ENCODE measurements at regions not wholly inside any gene's neighbourhood (a gene's known extent, or its start where the extent isn't known, plus 50 kb on each side); places are given as distances from the start of the nearest gene placed in this dataset.

GRCh38 chr16:6267682-6268081 is 1065.0 kb upstream of the RBFOX1 start:
- ATAC-seq (replicated peaks in 6 of 8) = no peak
- in situ Hi-C loops (cut with MboI; ENCODE audit: low pct_unique_long_range_greater_than_20kb in 2 of 9, low sequenced_read_pairs in 9 of 9, unreplicated experiment in 9 of 9) = no loop called here
- H3K27ac ChIP-seq = no peak overlapping the region
- WGBS, 10 experiments = 0 to 71% (median 36%) methylated on average over 1 to 3 of the region's 3 CpGs
- H3K4me1 ChIP-seq (replicated peaks in 1 of 2) = no peaks in the 10 kb centered on the region
- H3K4me3 ChIP-seq = no peak overlapping the region

- no peak overlapping the region for H3K4me3 ChIP-seq
- in situ Hi-C loops (cut with MboI; ENCODE audit: low pct_unique_long_range_greater_than_20kb in 2 of 9, low sequenced_read_pairs in 9 of 9, unreplicated experiment in 9 of 9) = no loop called here
- ATAC-seq (replicated peaks in 6 of 8) = no peak
- H3K4me1 ChIP-seq (replicated peaks in 1 of 2) = no peaks in the 10 kb centered on the region
- 0 to 100% (median 27%) methylated on average over 1 to 2 of the region's 2 CpGs; no CpG with 5 or more reads in 2 of the 10 experiments for WGBS, 10 experiments
- no peak overlapping the region for H3K27ac ChIP-seq
Observed at GRCh38 chr16:6266703-6267102, 1065.9 kb upstream of the RBFOX1 start.

- WGBS, 10 experiments = 0 to 100% (median 17%) methylated on average over 1 to 3 of the region's 4 CpGs; no CpG with 5 or more reads in 3 of the 10 experiments
- no peak overlapping the region for H3K27ac ChIP-seq
- H3K4me1 ChIP-seq (replicated peaks in 1 of 2) = no peaks in the 10 kb centered on the region
- peak in 2 of 8 experiments; percentile 45 to 52 for ATAC-seq (replicated peaks in 6 of 8)
- in situ Hi-C loops (cut with MboI; ENCODE audit: low pct_unique_long_range_greater_than_20kb in 2 of 9, low sequenced_read_pairs in 9 of 9, unreplicated experiment in 9 of 9) = no loop called here
- H3K4me3 ChIP-seq = no peak overlapping the region
Observed at GRCh38 chr16:6265968-6266367, 1066.7 kb upstream of the RBFOX1 start.

- no peak overlapping the region for H3K4me3 ChIP-seq
- H3K4me1 ChIP-seq (replicated peaks in 1 of 2) = no peaks in the 10 kb centered on the region
- 17 to 95% (median 39%) methylated on average over 1 to 3 of the region's 3 CpGs; no CpG with 5 or more reads in 1 of the 10 experiments for WGBS, 10 experiments
- H3K27ac ChIP-seq = no peak overlapping the region
- in situ Hi-C loops (cut with MboI; ENCODE audit: low pct_unique_long_range_greater_than_20kb in 2 of 9, low sequenced_read_pairs in 9 of 9, unreplicated experiment in 9 of 9) = no loop called here
- ATAC-seq (replicated peaks in 6 of 8) = no peak
Observed at GRCh38 chr16:6258056-6258455, 1074.6 kb upstream of the RBFOX1 start.

- no peak overlapping the region for H3K27ac ChIP-seq
- 0 to 100% (median 52%) methylated on average over 1 to 4 of the region's 4 CpGs for WGBS, 10 experiments
- ATAC-seq (replicated peaks in 6 of 8) = peak in 2 of 8 experiments; percentile 77 to 84
- peaks cover 0 to 6% of the 10 kb centered on the region in 2 donors for H3K4me1 ChIP-seq (replicated peaks in 1 of 2)
- H3K4me3 ChIP-seq = no peak overlapping the region
- in situ Hi-C loops (cut with MboI; ENCODE audit: low pct_unique_long_range_greater_than_20kb in 2 of 9, low sequenced_read_pairs in 9 of 9, unreplicated experiment in 9 of 9) = no loop called here
Observed at GRCh38 chr16:6252541-6252940, 1080.1 kb upstream of the RBFOX1 start.

GRCh38 chr16:6250511-6250910 is 1082.1 kb upstream of the RBFOX1 start:
- H3K4me3 ChIP-seq = no peak overlapping the region
- H3K4me1 ChIP-seq (replicated peaks in 1 of 2) = peaks cover 0 to 6% of the 10 kb centered on the region in 2 donors
- in situ Hi-C loops (cut with MboI; ENCODE audit: low pct_unique_long_range_greater_than_20kb in 2 of 9, low sequenced_read_pairs in 9 of 9, unreplicated experiment in 9 of 9) = no loop called here
- ATAC-seq (replicated peaks in 6 of 8) = no peak
- no peak overlapping the region for H3K27ac ChIP-seq
- 14 to 80% (median 40%) methylated on average over 1 to 3 of the region's 3 CpGs; no CpG with 5 or more reads in 5 of the 10 experiments for WGBS, 10 experiments

- ATAC-seq (replicated peaks in 6 of 8) = no peak
- in situ Hi-C loops (cut with MboI; ENCODE audit: low pct_unique_long_range_greater_than_20kb in 2 of 9, low sequenced_read_pairs in 9 of 9, unreplicated experiment in 9 of 9) = no loop called here
- Histone ChIP-seq H3K4me3 (no peak overlapping the region), H3K4me1 (replicated peaks in 1 of 2) (peaks cover 0 to 6% of the 10 kb centered on the region in 2 donors), H3K27ac (no peak overlapping the region)
- 0 to 80% (median 30%) methylated on average over 1 to 4 of the region's 4 CpGs; no CpG with 5 or more reads in 5 of the 10 experiments for WGBS, 10 experiments
Observed at GRCh38 chr16:6249863-6250262, 1082.8 kb upstream of the RBFOX1 start.

- in situ Hi-C loops (cut with MboI; ENCODE audit: low pct_unique_long_range_greater_than_20kb in 2 of 9, low sequenced_read_pairs in 9 of 9, unreplicated experiment in 9 of 9) = no loop called here
Observed at GRCh38 chr16:6248199-6248598, 1084.4 kb upstream of the RBFOX1 start.

GRCh38 chr16:6247775-6248174 is 1084.9 kb upstream of the RBFOX1 start:
- in situ Hi-C loops (cut with MboI; ENCODE audit: low pct_unique_long_range_greater_than_20kb in 2 of 9, low sequenced_read_pairs in 9 of 9, unreplicated experiment in 9 of 9) = no loop called here
- Histone ChIP-seq H3K4me1 (replicated peaks in 1 of 2) (peaks cover 0 to 6% of the 10 kb centered on the region in 2 donors), H3K27ac (no peak overlapping the region), H3K4me3 (no peak overlapping the region)
- WGBS, 10 experiments = 33 to 69% (median 57%) methylated on average over 1 to 4 of the region's 4 CpGs; no CpG with 5 or more reads in 1 of the 10 experiments
- ATAC-seq (replicated peaks in 6 of 8) = peak in 3 of 8 experiments; percentile 69 to 86 (median 82)

More at GRCh38 chr16:6248199-6248598, 1084.4 kb upstream of the RBFOX1 start:
- Histone ChIP-seq H3K27ac (no peak overlapping the region), H3K4me1 (replicated peaks in 1 of 2) (peaks cover 0 to 6% of the 10 kb centered on the region in 2 donors), H3K4me3 (no peak overlapping the region)
- ATAC-seq (replicated peaks in 6 of 8) = peak in 3 of 8 experiments; percentile 43 to 83 (median 81)
- WGBS, 10 experiments = 0 to 68% (median 21%) methylated on average over 1 to 3 of the region's 4 CpGs; no CpG with 5 or more reads in 2 of the 10 experiments

GRCh38 chr16:6247150-6247549 is 1085.5 kb upstream of the RBFOX1 start:
- Histone ChIP-seq H3K4me3 (no peak overlapping the region), H3K27ac (no peak overlapping the region), H3K4me1 (replicated peaks in 1 of 2) (peaks cover 0 to 10% of the 10 kb centered on the region in 2 donors)
- ATAC-seq (replicated peaks in 6 of 8) = no peak
- in situ Hi-C loops (cut with MboI; ENCODE audit: low pct_unique_long_range_greater_than_20kb in 2 of 9, low sequenced_read_pairs in 9 of 9, unreplicated experiment in 9 of 9) = no loop called here
- WGBS, 10 experiments = 0 to 89% (median 35%) methylated on average over 1 to 3 of the region's 3 CpGs; no CpG with 5 or more reads in 5 of the 10 experiments

- Histone ChIP-seq H3K27ac (no peak overlapping the region), H3K4me3 (no peak overlapping the region), H3K4me1 (replicated peaks in 1 of 2) (peaks cover 0 to 17% of the 10 kb centered on the region in 2 donors)
- in situ Hi-C loops (cut with MboI; ENCODE audit: low pct_unique_long_range_greater_than_20kb in 2 of 9, low sequenced_read_pairs in 9 of 9, unreplicated experiment in 9 of 9) = no loop called here
- ATAC-seq (replicated peaks in 6 of 8) = no peak
Observed at GRCh38 chr16:6246266-6246665, 1086.4 kb upstream of the RBFOX1 start.

- Histone ChIP-seq H3K4me1 (replicated peaks in 1 of 2) (peaks cover 0 to 20% of the 10 kb centered on the region in 2 donors), H3K4me3 (no peak overlapping the region), H3K27ac (no peak overlapping the region)
- in situ Hi-C loops (cut with MboI; ENCODE audit: low pct_unique_long_range_greater_than_20kb in 2 of 9, low sequenced_read_pairs in 9 of 9, unreplicated experiment in 9 of 9) = no loop called here
- no peak for ATAC-seq (replicated peaks in 6 of 8)
- 0 to 89% (median 23%) methylated on average over 1 to 4 of the region's 4 CpGs for WGBS, 10 experiments
Observed at GRCh38 chr16:6232056-6232455, 1100.6 kb upstream of the RBFOX1 start.

- H3K4me3 ChIP-seq = no peak overlapping the region
- in situ Hi-C loops (cut with MboI; ENCODE audit: low pct_unique_long_range_greater_than_20kb in 2 of 9, low sequenced_read_pairs in 9 of 9, unreplicated experiment in 9 of 9) = no loop called here
- H3K27ac ChIP-seq = no peak overlapping the region
- 0 to 91% (median 0%) methylated on average over 1 of the region's 1 CpG; no CpG with 5 or more reads in 6 of the 10 experiments for whole genome bisulfite sequencing, 10 experiments
- no peak for ATAC-seq (replicated peaks in 6 of 8)
- peaks cover 0 to 20% of the 10 kb centered on the region in 2 donors for H3K4me1 ChIP-seq (replicated peaks in 1 of 2)
Observed at GRCh38 chr16:6231398-6231797, 1101.2 kb upstream of the RBFOX1 start.

- ATAC-seq (replicated peaks in 6 of 8) = peak in 2 of 8 experiments; percentile 63 to 69
- no peak overlapping the region for H3K27ac ChIP-seq
- in situ Hi-C loops (cut with MboI; ENCODE audit: low pct_unique_long_range_greater_than_20kb in 2 of 9, low sequenced_read_pairs in 9 of 9, unreplicated experiment in 9 of 9) = no loop called here
- WGBS, 10 experiments = 18 to 76% (median 40%) methylated on average over 3 to 6 of the region's 6 CpGs
- H3K4me1 ChIP-seq (replicated peaks in 1 of 2) = peaks cover 0 to 18% of the 10 kb centered on the region in 2 donors
- H3K4me3 ChIP-seq = no peak overlapping the region
Observed at GRCh38 chr16:6229186-6229585, 1103.5 kb upstream of the RBFOX1 start.

Data from motor neuron (in vitro differentiated cells).